Right lung (tissue), 2 donors: ENCODE measurements at regions not wholly inside any gene's neighbourhood (a gene's known extent, or its start where the extent isn't known, plus 50 kb on each side); places are given as distances from the start of the nearest gene placed in this dataset.
"Not testable (repeated sequence)": the region's sequence is repeated elsewhere in the genome, so short reads cannot be mapped to it uniquely, and the experiment has no call there.

ENCODE experiments used
- DNase-seq, 2 donors: peaks; one replicate each; pipeline ENCODE4 v3.0.0-alpha.2; 2013

- DNase-seq = peak in 1 of 2 donors; percentile 13
Measured at GRCh38 chr9:87199278-87199677, 252.0 kb upstream of the GAS1 start.

DNA sequence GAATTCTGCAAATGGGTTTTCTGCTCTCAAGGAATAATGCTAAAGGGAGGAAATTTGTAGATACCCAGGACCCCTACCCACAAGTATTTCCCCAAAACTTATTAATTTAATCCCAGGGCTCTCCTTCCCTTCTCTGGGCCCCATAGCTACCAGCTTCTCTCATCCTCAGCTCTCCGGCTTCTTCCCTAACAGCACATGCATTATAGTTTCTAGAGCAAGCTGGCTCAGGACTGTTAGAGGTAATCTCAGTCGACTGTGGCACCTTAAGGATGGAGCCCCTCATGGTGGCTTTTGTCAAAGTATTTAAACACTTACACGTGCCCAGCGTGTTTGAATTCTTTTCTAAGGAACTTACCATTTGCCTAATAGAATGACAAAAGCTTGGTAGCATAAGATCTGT is 252.5 kb upstream of the GAS1 start:
- no peak for DNase-seq

DNA sequence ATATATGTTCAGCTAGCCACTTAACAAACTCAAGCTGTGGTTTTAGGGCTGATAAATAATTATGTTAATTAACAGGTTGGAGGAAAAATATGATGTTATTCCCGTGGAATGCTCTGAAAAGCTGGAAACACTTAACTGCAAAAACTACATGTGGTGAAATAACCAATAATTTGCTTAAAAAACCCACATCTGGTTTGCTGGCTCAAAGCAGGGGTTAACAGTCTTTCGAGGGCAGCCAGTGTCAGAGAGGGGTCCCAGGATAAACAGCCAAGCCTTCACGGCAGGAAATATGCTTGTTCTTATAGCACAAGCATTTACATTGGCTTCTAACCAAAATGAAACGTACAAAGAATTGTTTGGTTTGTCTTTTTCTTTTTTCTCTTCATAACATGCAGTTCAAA is 254.0 kb upstream of the GAS1 start:
- peak; percentile 56 to 65 for DNase-seq

DNA sequence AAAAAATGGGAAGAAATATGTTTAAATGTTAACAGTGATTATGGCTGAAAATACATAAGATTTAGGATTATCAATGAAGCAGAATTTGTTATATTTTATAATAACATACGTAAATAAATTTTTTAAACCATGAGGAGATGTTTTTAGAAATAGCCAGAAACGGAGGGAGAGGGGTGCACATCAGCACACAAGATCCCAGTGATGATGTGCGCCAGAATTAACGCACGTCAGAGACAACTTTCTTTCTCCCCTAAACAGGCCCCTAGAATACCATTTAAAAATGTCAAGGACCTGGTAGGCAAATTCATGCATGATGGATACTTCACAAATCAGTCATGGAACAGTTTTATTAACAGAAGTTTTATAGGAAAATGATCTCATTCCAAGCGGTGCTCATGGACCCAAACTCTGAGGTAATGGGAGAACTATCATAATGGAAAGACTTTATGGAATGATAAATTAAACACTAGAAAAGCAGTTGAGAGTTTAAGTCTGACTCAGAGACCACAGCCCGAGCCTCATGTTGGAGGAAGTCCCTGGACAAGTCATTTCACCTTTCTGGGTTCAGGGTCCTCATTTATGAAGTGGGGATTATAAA is 258.9 kb upstream of the GAS1 start:
- DNase-seq = no peak

DNA sequence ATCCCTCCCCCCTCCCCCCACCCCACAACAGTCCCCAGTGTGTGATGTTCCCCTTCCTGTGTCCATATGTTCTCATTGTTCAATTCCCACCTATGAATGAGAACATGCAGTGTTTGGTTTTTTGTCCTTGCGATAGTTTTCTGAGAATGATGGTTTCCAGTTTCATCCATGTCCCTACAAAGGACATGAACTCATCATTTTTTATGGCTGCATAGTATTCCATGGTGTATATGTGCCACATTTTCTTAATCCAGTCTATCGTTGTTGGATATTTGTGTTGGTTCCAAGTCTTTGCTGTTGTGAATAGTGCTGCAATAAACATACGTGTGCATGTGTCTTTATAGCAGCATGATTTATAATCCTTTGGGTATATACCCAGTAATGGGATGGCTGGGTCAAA is 263.4 kb upstream of the GAS1 start:
- DNase-seq = not testable (repeated sequence)

GRCh38 chr9:87211669-87212068 is 264.4 kb upstream of the GAS1 start:
- DNase-seq = no peak

DNA sequence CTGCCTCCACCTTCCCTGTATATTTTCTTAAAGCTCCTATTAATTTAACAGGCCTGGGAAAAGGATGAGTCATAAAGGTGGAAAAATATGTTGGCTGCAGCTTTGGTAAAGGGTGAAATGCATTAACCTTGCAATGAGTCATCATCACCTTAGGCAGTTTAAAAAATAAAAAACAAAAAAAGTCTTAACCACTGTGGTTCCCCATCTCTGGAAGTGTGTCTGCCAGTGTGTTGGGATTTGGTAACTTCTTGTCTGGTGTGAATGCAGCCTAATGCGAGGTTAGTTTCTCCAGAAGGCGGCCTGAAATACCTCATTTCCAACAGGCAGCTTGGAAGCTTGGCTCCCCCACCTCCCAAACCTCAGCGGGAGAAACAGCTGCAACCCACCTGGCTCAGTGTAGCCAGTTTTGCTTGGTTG is 265.3 kb upstream of the GAS1 start:
- DNase-seq = no peak

DNA sequence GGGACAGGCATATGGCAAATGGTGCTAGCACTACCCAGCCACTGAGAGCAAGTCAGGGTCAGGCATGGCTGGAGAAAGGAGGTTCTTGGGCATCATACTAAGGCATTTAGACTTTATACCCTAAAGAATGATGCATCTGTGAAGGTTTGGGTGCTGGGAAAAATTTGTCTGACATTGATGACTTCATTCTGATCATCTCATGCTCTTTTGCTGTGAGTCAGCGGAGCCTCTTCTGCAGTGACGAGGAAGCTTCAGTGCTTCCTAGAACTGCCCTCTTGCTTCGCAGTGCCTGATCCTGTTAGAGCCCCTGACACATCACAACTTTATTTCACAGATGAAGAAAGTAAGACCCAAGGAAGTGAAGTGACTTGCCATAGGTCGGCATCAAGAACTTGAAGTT is 266.6 kb upstream of the GAS1 start:
- no peak for DNase-seq

GRCh38 chr9:87214991-87215390 is 267.7 kb upstream of the GAS1 start:
- DNase-seq = no peak

GRCh38 chr9:87216036-87216435 is 268.7 kb upstream of the GAS1 start:
- no peak for DNase-seq

GRCh38 chr9:87216897-87217455 is 269.7 kb upstream of the GAS1 start:
- DNase-seq = no peak

- DNase-seq = no peak
Measured at GRCh38 chr9:87223392-87224246, 274.0 kb upstream of the DAPK1 start.

GRCh38 chr9:87226896-87227295 is 270.8 kb upstream of the DAPK1 start:
- DNase-seq = no peak

GRCh38 chr9:87227456-87227855 is 270.2 kb upstream of the DAPK1 start:
- DNase-seq = no peak

- DNase-seq = no peak
Measured at GRCh38 chr9:87229108-87229507, 268.6 kb upstream of the DAPK1 start.

DNA sequence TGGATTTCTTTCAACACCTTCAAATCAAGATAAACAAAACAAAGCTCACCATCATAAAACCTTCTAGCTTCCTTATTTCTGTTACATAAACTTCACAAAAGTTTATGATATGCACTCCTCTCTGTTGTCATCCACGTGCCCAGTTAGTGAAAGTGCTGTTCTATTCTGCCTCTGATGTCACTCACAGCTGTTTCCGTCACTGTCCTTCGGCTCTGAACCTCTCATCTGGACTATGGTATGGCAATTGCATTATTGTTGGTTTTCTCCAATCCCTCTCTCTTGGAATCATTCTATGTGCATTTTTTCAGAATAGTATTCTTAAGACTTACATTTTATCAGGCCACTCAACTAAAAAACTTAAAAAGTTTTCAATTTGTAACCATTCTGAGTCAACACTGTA is 264.2 kb upstream of the DAPK1 start:
- DNase-seq = no peak

DNA sequence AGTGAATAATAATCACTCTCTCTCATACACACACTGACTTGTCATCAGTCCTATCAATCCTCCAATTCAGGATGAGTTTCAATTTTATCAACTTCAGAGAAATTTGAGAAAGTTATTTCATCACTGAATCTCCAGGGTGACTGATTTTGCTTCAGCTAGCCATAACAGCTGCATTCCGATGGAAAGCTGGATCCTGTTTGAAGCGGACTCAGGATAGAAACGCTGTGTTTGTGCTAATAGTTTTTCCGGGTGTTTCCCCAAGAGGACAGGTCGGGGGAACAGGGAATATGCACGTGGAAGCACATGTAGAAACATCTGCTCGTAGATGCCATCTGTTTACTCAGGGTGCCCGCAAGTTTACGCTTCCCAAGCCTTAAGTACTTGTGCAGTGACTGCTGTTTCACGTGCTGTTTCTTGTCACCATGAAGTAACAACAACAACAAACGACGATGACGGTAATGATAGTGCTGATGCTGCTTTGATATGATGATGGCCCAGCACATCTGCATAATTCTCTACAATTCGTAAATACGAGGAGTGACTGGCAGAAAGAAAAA is 263.7 kb upstream of the DAPK1 start:
- no peak for DNase-seq

DNA sequence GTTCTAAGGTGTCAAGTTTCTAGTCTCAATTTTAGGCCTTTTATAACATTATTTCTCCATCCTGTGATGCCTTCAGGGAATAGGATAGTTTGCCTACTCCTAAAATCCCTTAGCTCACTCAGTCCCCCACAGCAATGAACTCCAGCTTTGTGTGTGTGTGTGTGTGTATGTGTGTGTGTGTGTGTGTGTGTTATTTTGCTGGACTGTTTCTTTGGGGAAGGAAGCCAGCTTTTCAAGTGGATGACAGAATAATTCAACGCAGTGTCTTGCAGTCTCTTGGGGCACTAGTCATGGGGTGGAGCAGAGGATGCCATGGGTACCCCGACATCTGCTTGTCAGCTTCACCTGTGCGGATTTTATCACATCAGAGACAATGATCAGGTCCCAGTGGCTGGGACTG is 262.8 kb upstream of the DAPK1 start:
- DNase-seq = no peak

DNA sequence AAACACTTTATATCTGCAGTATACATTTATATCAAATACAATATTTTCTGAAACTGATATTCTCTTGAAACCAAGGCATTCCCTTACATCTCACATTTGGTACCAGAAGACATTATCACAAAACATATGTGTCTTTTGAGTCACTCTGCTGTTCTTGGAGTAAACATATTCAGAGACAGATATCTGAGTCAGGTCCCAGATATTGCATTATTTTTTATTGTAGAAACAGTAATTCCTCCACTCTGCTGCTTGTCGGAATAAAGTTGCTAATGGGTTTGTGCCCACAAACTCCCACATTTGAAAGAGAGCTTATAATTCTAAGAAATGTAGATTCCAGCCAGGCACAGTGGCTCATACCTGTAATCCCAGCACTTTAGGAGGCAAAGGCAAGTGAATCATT is 261.1 kb upstream of the DAPK1 start:
- no peak for DNase-seq

DNA sequence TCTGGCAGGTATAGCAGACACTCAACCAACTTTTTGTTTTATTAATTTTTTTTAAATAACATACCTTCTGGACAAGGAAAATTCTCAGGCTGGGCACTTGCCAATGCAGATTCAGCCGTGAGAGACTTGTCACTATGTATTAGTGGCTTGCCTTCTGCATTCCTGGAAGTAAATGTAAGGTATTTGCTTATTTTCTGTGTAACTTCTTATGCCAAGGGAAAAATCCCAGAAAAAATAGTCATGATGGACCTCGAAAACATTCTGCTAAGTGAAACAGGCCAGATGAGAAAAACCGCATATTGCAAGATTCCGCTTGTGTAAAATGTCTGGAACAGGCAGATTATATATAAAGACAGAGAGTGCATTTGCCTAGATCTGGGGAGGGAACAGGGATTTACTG is 260.3 kb upstream of the DAPK1 start:
- DNase-seq = no peak

GRCh38 chr9:87238545-87238944 is 259.1 kb upstream of the DAPK1 start:
- DNase-seq = no peak

DNA sequence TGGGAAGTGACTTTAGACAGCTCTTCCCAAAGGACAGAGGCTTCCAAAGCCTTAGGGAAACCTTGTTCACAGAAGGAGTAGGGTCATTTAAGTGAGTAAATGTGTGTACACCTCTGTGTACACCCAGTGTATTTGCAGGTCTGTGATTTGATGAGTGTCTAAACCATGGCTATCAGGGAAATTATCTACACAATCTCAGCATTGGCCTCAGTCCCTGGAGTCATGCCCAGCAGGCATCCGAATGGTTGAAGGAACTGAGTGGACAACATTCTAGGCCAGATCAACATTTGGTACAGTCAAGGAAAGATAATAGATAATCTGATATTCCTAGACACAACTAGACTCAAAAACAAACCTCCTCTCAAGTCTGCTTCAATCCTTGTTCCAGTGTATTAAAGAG is 258.4 kb upstream of the DAPK1 start:
- DNase-seq = no peak

DNA sequence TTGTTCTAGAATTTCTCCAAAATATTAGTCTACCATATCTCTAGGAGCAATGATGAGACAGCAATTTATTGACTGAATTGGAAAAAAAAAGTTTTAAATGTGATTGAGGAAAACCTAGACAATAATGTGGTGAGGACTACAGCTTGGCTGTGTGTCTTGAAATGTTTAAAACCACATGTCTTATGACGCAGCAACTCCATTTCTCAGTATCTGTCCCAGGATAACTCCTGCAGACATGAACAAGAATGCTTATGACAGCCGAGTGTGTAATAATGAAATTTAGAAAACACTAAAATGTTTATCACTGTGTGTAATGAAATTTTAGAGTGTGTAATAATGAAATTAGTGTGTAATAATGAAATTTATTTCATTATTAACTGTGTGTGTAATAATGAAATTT is 254.1 kb upstream of the DAPK1 start:
- DNase-seq = no peak
